ENCODE measurements at regions not wholly inside any gene's neighbourhood (a gene's known extent, or its start where the extent isn't known, plus 50 kb on each side); places are given as distances from the start of the nearest gene placed in this dataset.

- H4K20me1 ChIP-seq (ENCODE audit: control insufficient read depth, insufficient read depth, insufficient read length): no peaks in the 10 kb centered on the region
- H3K4me2 ChIP-seq (ENCODE audit: insufficient read depth, insufficient read length, low read length): no peak overlapping the region
- Mint-ChIP-seq H3K27ac (no peak overlapping the region), H3K4me3 (no peak overlapping the region), H3K27me3 (ENCODE audit: low read depth) (no peaks in the 10 kb centered on the region), H3K4me1 (peaks cover 18 to 26% of the 10 kb centered on the region in 2 experiments), H3K36me3 (ENCODE audit: insufficient read depth in 1 of 3, low read depth in 3 of 3) (no peaks in the 10 kb centered on the region), H3K9me3 (no peaks in the 10 kb centered on the region)
- H3K27ac ChIP-seq (ENCODE audit: insufficient read length, low read depth, low read length): no peak overlapping the region
- H3K14ac ChIP-seq (ENCODE audit: insufficient read depth, low read length): no peak overlapping the region
- no peak overlapping the region for H2BK120ac ChIP-seq (ENCODE audit: low read depth, low read length, poor library complexity, severe bottlenecking)
- H2BK20ac ChIP-seq (ENCODE audit: low read depth, low read length, poor library complexity, severe bottlenecking): no peak overlapping the region
- no peaks in the 10 kb centered on the region for H3K79me1 ChIP-seq (ENCODE audit: insufficient read depth, low read depth, low read length, poor library complexity, severe bottlenecking)
- no peaks in the 10 kb centered on the region for H3K79me2 ChIP-seq (ENCODE audit: insufficient read depth, low read length)
- no peak overlapping the region for H3K9ac ChIP-seq (ENCODE audit: extremely low read depth, insufficient read length, low read length)
- no peak overlapping the region for H2BK12ac ChIP-seq (ENCODE audit: insufficient read length, low read depth, low read length)
- H2AFZ ChIP-seq (ENCODE audit: low read length): no peak overlapping the region
- H3K9me3 ChIP-seq (ENCODE audit: control insufficient read depth, low read depth, low read length): no peaks in the 10 kb centered on the region
- H3K4ac ChIP-seq (ENCODE audit: low read depth, low read length): no peak overlapping the region
- H2BK5ac ChIP-seq (ENCODE audit: insufficient read length, low read length): no peak overlapping the region
- H3K56ac ChIP-seq (ENCODE audit: insufficient read length, low read depth, low read length): no peak overlapping the region
- TF ChIP-seq CTCF (conservative IDR thresholded peaks at IDR 0.05): no peak
- H2BK15ac ChIP-seq (ENCODE audit: low read depth, low read length): no peak overlapping the region
- peaks cover 2% of the 10 kb centered on the region; the same call in 1 of the 2 replicates for H3K4me1 ChIP-seq (ENCODE audit: insufficient read depth, low read length)
- no peaks in the 10 kb centered on the region for H3K23me2 ChIP-seq (ENCODE audit: insufficient read length, low read depth, low read length, poor library complexity, severe bottlenecking)
- H3K23ac ChIP-seq (ENCODE audit: insufficient read length, low read depth, low read length): no peak overlapping the region
- H3K27me3 ChIP-seq (ENCODE audit: insufficient read depth, low read length): no peaks in the 10 kb centered on the region
- DNase-seq: no peak
- no peak overlapping the region for H4K91ac ChIP-seq (ENCODE audit: insufficient read length, low read depth, low read length)
- no peak overlapping the region for H4K8ac ChIP-seq (replicated peaks; ENCODE audit: insufficient read length, low read depth, low read length)
- WGBS (ENCODE audit: extremely low coverage, insufficient read length, low lambda C conversion rate): no CpG with 5 or more reads among the region's 2 CpGs
- H2AK5ac ChIP-seq (ENCODE audit: insufficient read length, low read length): no peak overlapping the region
- no peak overlapping the region for H3T11ph ChIP-seq (ENCODE audit: low read length)
- H3K18ac ChIP-seq (ENCODE audit: insufficient read length, low read depth, low read length): no peak overlapping the region
- H4K5ac ChIP-seq (ENCODE audit: insufficient read length, low read depth, low read length): no peak overlapping the region
These were observed 112.9 kb upstream of the FRY start for GRCh38 chr13:31918707-31919106.
